Naive thymus-derived CD8-positive, alpha-beta T cell (primary cell): ENCODE measurements at regions not wholly inside any gene's neighbourhood (a gene's known extent, or its start where the extent isn't known, plus 50 kb on each side); places are given as distances from the start of the nearest gene placed in this dataset.

ENCODE experiments used
- ATAC-seq, 2 donors: fragments of 150-1000 bp; cut with Tn5 transposase in 1 of 2; sonication (Bioruptor Pico), chemical (Tn5 transposase) in 1 of 2; 1 replicate in 1 of 2; 2 replicates in 1 of 2; pipeline ENCODE4 v1.10.0; 2021; ENCODE audit warnings: mild to moderate bottlenecking in 2 of 2, moderate library complexity in 2 of 2
- POLR2A ChIA-PET: fragments of 350-600 bp; sonication (Branson Sonifier 250); formaldehyde crosslinking; loops from one replicate; lab custom pipeline; 2021; ENCODE audit warnings: antibody characterized with exemption; lab: Charles Lee
- DNase-seq, 10 donors: peaks; one replicate each; pipeline versions ENCODE4 v3.0.0 to v3.0.0-alpha.2; 2020 to 2022
- H3K27ac Mint-ChIP-seq, 10 donors: one replicate each; pipeline ENCODE4 v1.8.0; 2020 to 2022; ENCODE audit warnings: mild to moderate bottlenecking in 10 of 10, mixed read lengths in 10 of 10, moderate library complexity in 4 of 10, inconsistent platforms in 1 of 10
- H3K27me3 Mint-ChIP-seq, 5 donors: one replicate each; pipeline ENCODE4 v1.8.0; 2021 to 2022; ENCODE audit warnings: mixed read lengths in 5 of 5
- H3K36me3 Mint-ChIP-seq, 3 donors: one replicate each; pipeline ENCODE4 v1.8.0; 2020 to 2022; ENCODE audit warnings: mixed read lengths in 3 of 3, mild to moderate bottlenecking in 2 of 3, inconsistent platforms in 1 of 3
- H3K4me1 Mint-ChIP-seq, 4 donors: one replicate each; pipeline ENCODE4 v1.8.0; 2021 to 2022; ENCODE audit warnings: mixed read lengths in 4 of 4
- H3K4me3 Mint-ChIP-seq, 10 donors: one replicate each; pipeline ENCODE4 v1.8.0; 2020 to 2022; ENCODE audit warnings: mild to moderate bottlenecking in 10 of 10, mixed read lengths in 10 of 10, moderate library complexity in 6 of 10, inconsistent platforms in 1 of 10
- H3K9me3 Mint-ChIP-seq, 9 donors: one replicate each; pipeline ENCODE4 v1.8.0; 2020 to 2022; ENCODE audit warnings: mixed read lengths in 9 of 9, mild to moderate bottlenecking in 3 of 9, inconsistent platforms in 1 of 9, moderate library complexity in 1 of 9

GRCh38 chr15:77784361-77785292, 151.9 kb upstream of the LINGO1 start:
- Mint-ChIP-seq H3K4me1 (no peaks in the 10 kb centered on the region), H3K36me3 (peaks cover 0 to 5% (median 0%) of the 10 kb centered on the region in 3 donors), H3K27me3 (peaks cover 5 to 22% (median 7%) of the 10 kb centered on the region in 5 donors), H3K9me3 (peaks cover 0 to 13% (median 7%) of the 10 kb centered on the region in 9 donors), H3K4me3 (no peak overlapping the region), H3K27ac (no peak overlapping the region)
- DNase-seq (no peak), ATAC-seq (no peak)
- POLR2A ChIA-PET, result no interaction called here

- POLR2A ChIA-PET, result no interaction called here
- peaks cover 0 to 14% (median 7%) of the 10 kb centered on the region in 9 donors for H3K9me3 Mint-ChIP-seq
- H3K27me3 Mint-ChIP-seq, result peaks cover 5 to 27% (median 7%) of the 10 kb centered on the region in 5 donors
- peaks cover 0 to 5% (median 0%) of the 10 kb centered on the region in 3 donors for H3K36me3 Mint-ChIP-seq
- no peak for ATAC-seq
- no peak for DNase-seq
- H3K4me1 Mint-ChIP-seq, result no peaks in the 10 kb centered on the region
- no peak overlapping the region for H3K27ac Mint-ChIP-seq
- no peak overlapping the region for H3K4me3 Mint-ChIP-seq
These were observed 150.9 kb upstream of the LINGO1 start for GRCh38 chr15:77783636-77784035.

GRCh38 chr15:77782691-77783090, 150.0 kb upstream of the LINGO1 start:
- Mint-ChIP-seq H3K27ac (no peak overlapping the region), H3K36me3 (peaks cover 0 to 5% (median 0%) of the 10 kb centered on the region in 3 donors), H3K27me3 (peaks cover 4 to 21% (median 7%) of the 10 kb centered on the region in 5 donors), H3K9me3 (peaks cover 0 to 14% (median 7%) of the 10 kb centered on the region in 9 donors), H3K4me3 (no peak overlapping the region), H3K4me1 (peaks cover 0 to under 1% (median 0%) of the 10 kb centered on the region in 4 donors)
- POLR2A ChIA-PET, result no interaction called here
- ATAC-seq, result no peak
- DNase-seq, result no peak

- Mint-ChIP-seq H3K27ac (no peak overlapping the region), H3K9me3 (peaks cover 0 to 14% (median 7%) of the 10 kb centered on the region in 9 donors), H3K36me3 (peaks cover 0 to 5% (median 0%) of the 10 kb centered on the region in 3 donors), H3K4me1 (peaks cover 0 to 2% (median 0%) of the 10 kb centered on the region in 4 donors), H3K27me3 (peaks cover 4 to 21% (median 7%) of the 10 kb centered on the region in 5 donors), H3K4me3 (no peak overlapping the region)
- POLR2A ChIA-PET, result no interaction called here
- ATAC-seq (no peak), DNase-seq (no peak)
These were observed 149.2 kb upstream of the LINGO1 start for GRCh38 chr15:77781946-77782240.

GRCh38 chr15:77781151-77781945, 148.6 kb upstream of the LINGO1 start:
- no peak for DNase-seq
- POLR2A ChIA-PET, result no interaction called here
- no peak for ATAC-seq
- peaks cover 0 to 14% (median 7%) of the 10 kb centered on the region in 9 donors for H3K9me3 Mint-ChIP-seq
- H3K4me3 Mint-ChIP-seq, result no peak overlapping the region
- H3K36me3 Mint-ChIP-seq, result peaks cover 0 to 5% (median 0%) of the 10 kb centered on the region in 3 donors
- no peak overlapping the region for H3K27ac Mint-ChIP-seq
- H3K4me1 Mint-ChIP-seq, result peaks cover 0 to 2% (median 0%) of the 10 kb centered on the region in 4 donors
- H3K27me3 Mint-ChIP-seq, result peaks cover 4 to 21% (median 7%) of the 10 kb centered on the region in 5 donors

- Mint-ChIP-seq H3K9me3 (peaks cover 0 to 14% (median 7%) of the 10 kb centered on the region in 9 donors), H3K27ac (no peak overlapping the region), H3K4me3 (no peak overlapping the region), H3K4me1 (peaks cover 0 to 3% (median 0%) of the 10 kb centered on the region in 4 donors), H3K36me3 (peaks cover 0 to 5% (median 0%) of the 10 kb centered on the region in 3 donors), H3K27me3 (peaks cover 0 to 11% (median 5%) of the 10 kb centered on the region in 5 donors)
- DNase-seq, result no peak
- POLR2A ChIA-PET, result no interaction called here
- ATAC-seq, result no peak
These were observed 146.1 kb upstream of the LINGO1 start for GRCh38 chr15:77778802-77779201.

GRCh38 chr15:77775837-77776236, 143.1 kb upstream of the LINGO1 start:
- Mint-ChIP-seq H3K4me3 (peak overlapping the region in 1 of 10 donors; percentile 26), H3K27me3 (peaks cover 0 to 13% (median 0%) of the 10 kb centered on the region in 5 donors), H3K4me1 (peaks cover 0 to 3% (median 0%) of the 10 kb centered on the region in 4 donors), H3K36me3 (peaks cover 0 to 5% (median 0%) of the 10 kb centered on the region in 3 donors), H3K27ac (peak overlapping the region in 1 of 10 donors; percentile 14), H3K9me3 (peaks cover 0 to 14% (median 5%) of the 10 kb centered on the region in 9 donors)
- DNase-seq (no peak), ATAC-seq (no peak)
- POLR2A ChIA-PET, result no interaction called here

GRCh38 chr15:77775373-77775772, 142.7 kb upstream of the LINGO1 start:
- Mint-ChIP-seq H3K27me3 (peaks cover 0 to 13% (median 0%) of the 10 kb centered on the region in 5 donors), H3K27ac (peak overlapping the region in 1 of 10 donors; percentile 14), H3K9me3 (peaks cover 0 to 9% (median 2%) of the 10 kb centered on the region in 9 donors), H3K4me1 (peaks cover 0 to 3% (median 0%) of the 10 kb centered on the region in 4 donors), H3K4me3 (no peak overlapping the region), H3K36me3 (peaks cover 0 to 5% (median 0%) of the 10 kb centered on the region in 3 donors)
- ATAC-seq, result no peak
- DNase-seq, result no peak
- POLR2A ChIA-PET, result no interaction called here

GRCh38 chr15:77774350-77774749, 141.6 kb upstream of the LINGO1 start:
- peaks cover 0 to 7% (median 0%) of the 10 kb centered on the region in 5 donors for H3K27me3 Mint-ChIP-seq
- ATAC-seq (no peak), DNase-seq (no peak)
- POLR2A ChIA-PET, result no interaction called here
- H3K9me3 Mint-ChIP-seq, result no peaks in the 10 kb centered on the region
- no peak overlapping the region for H3K27ac Mint-ChIP-seq
- H3K36me3 Mint-ChIP-seq, result no peaks in the 10 kb centered on the region
- H3K4me3 Mint-ChIP-seq, result no peak overlapping the region
- H3K4me1 Mint-ChIP-seq, result peaks cover 0 to 3% (median 0%) of the 10 kb centered on the region in 4 donors

GRCh38 chr15:77773903-77774302, 141.2 kb upstream of the LINGO1 start:
- ATAC-seq, result no peak

GRCh38 chr15:77772641-77773402, 140.1 kb upstream of the LINGO1 start:
- Mint-ChIP-seq H3K27me3 (peaks cover 0 to 4% (median 1%) of the 10 kb centered on the region in 5 donors), H3K9me3 (no peaks in the 10 kb centered on the region), H3K36me3 (no peaks in the 10 kb centered on the region), H3K4me1 (peaks cover 0 to 3% (median 0%) of the 10 kb centered on the region in 4 donors), H3K4me3 (no peak overlapping the region), H3K27ac (no peak overlapping the region)
- DNase-seq (no peak), ATAC-seq (no peak)
- POLR2A ChIA-PET, result no interaction called here

More at GRCh38 chr15:77773903-77774302, 141.2 kb upstream of the LINGO1 start:
- Mint-ChIP-seq H3K27me3 (peaks cover 0 to 4% (median 0%) of the 10 kb centered on the region in 5 donors), H3K27ac (no peak overlapping the region), H3K9me3 (no peaks in the 10 kb centered on the region), H3K4me1 (peaks cover 0 to 3% (median 0%) of the 10 kb centered on the region in 4 donors), H3K36me3 (no peaks in the 10 kb centered on the region), H3K4me3 (no peak overlapping the region)
- DNase-seq, result no peak
- POLR2A ChIA-PET, result no interaction called here

- no peaks in the 10 kb centered on the region for H3K9me3 Mint-ChIP-seq
- peaks cover 0 to 1% (median 0%) of the 10 kb centered on the region in 4 donors for H3K4me1 Mint-ChIP-seq
- H3K27me3 Mint-ChIP-seq, result peaks cover 3 to 9% (median 4%) of the 10 kb centered on the region in 5 donors
- H3K36me3 Mint-ChIP-seq, result no peaks in the 10 kb centered on the region
- ATAC-seq (no peak), DNase-seq (no peak)
- H3K27ac Mint-ChIP-seq, result no peak overlapping the region
- POLR2A ChIA-PET, result no interaction called here
- H3K4me3 Mint-ChIP-seq, result no peak overlapping the region
These were observed 138.9 kb upstream of the LINGO1 start for GRCh38 chr15:77771616-77772015.
